ENCODE measurements at regions not wholly inside any gene's neighbourhood (a gene's known extent, or its start where the extent isn't known, plus 50 kb on each side); places are given as distances from the start of the nearest gene placed in this dataset.
"Not testable (repeated sequence)": the region's sequence is repeated elsewhere in the genome, so short reads cannot be mapped to it uniquely, and the experiment has no call there.

DNA sequence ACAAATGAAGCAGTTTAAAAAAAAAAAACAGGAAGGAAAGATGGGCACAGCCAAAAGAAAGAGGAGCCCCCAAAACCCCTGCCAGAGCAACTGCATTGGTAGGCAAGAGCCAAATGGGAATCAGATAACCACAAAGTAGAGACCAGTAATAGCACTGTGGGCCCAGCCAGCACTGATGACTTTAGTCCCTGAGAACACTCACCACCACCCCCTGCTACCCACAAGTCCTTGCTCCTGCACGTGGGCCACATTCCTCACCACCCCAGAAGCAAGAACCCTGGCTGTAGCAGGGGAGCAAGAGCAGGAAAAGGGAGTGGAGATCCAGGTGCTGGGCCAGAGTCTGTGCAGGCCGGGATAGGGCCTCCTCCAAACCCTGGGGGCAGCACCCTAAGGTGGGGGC, 86.1 kb downstream of the RRAGC start:
- Mint-ChIP-seq H3K27ac (no peak overlapping the region), H3K4me3 (no peak overlapping the region), H3K27me3 (ENCODE audit: low read depth) (peaks cover 10% of the 10 kb centered on the region), H3K36me3 (ENCODE audit: low read depth) (no peaks in the 10 kb centered on the region), H3K9me3 (no peaks in the 10 kb centered on the region), H3K4me1 (ENCODE audit: low read depth) (no peaks in the 10 kb centered on the region)
- no peak for DNase-seq (ENCODE audit: low spot score)

DNA sequence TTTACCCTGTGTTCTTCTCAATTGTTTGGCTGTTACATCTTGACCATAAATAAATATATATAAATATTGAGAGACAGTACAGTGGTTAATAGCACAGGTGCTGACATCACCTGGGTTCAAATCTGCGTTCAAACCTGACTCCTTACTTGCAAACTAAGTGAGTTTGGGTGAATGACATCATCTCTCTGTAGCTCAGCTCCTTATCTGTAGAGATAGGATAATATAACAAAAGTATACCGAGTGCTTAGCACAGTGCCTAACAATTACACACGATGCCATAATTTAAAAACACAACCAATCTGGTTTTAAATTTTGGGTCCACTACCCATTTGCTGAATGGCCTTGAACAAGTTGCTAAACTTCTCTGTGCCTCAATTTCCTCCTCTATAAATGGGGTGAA, 86.6 kb downstream of the RRAGC start:
- H3K9me3 Mint-ChIP-seq: no peaks in the 10 kb centered on the region
- no peaks in the 10 kb centered on the region for H3K4me1 Mint-ChIP-seq (ENCODE audit: low read depth)
- no peaks in the 10 kb centered on the region for H3K36me3 Mint-ChIP-seq (ENCODE audit: low read depth)
- no peak overlapping the region for H3K27ac Mint-ChIP-seq
- no peak for DNase-seq (ENCODE audit: low spot score)
- no peak overlapping the region for H3K4me3 Mint-ChIP-seq
- peaks cover 12% of the 10 kb centered on the region for H3K27me3 Mint-ChIP-seq (ENCODE audit: low read depth)

DNA sequence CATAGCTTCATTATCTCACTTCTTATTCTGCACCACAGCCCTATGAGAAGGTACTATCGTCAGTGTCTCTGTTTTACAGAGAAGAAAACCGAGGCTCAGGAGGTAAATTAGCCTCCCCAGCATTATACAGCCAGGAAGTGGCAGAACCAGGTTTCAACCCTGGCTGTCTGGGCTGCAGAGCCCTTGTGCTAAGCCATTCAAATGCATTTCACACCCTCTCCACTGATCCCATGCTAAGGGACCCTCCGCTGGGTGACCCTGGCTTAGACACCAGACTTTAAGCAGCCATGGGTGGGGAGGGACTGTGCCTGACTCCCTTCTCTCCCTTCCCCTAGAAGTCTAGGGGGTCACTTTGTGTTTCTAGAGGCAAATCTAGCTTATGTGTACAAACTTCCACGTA, 87.5 kb downstream of the RRAGC start:
- Mint-ChIP-seq H3K4me1 (ENCODE audit: low read depth) (no peaks in the 10 kb centered on the region), H3K4me3 (no peak overlapping the region), H3K9me3 (no peaks in the 10 kb centered on the region), H3K36me3 (ENCODE audit: low read depth) (no peaks in the 10 kb centered on the region), H3K27me3 (ENCODE audit: low read depth) (peaks cover 14% of the 10 kb centered on the region), H3K27ac (no peak overlapping the region)
- no peak for DNase-seq (ENCODE audit: low spot score)

DNA sequence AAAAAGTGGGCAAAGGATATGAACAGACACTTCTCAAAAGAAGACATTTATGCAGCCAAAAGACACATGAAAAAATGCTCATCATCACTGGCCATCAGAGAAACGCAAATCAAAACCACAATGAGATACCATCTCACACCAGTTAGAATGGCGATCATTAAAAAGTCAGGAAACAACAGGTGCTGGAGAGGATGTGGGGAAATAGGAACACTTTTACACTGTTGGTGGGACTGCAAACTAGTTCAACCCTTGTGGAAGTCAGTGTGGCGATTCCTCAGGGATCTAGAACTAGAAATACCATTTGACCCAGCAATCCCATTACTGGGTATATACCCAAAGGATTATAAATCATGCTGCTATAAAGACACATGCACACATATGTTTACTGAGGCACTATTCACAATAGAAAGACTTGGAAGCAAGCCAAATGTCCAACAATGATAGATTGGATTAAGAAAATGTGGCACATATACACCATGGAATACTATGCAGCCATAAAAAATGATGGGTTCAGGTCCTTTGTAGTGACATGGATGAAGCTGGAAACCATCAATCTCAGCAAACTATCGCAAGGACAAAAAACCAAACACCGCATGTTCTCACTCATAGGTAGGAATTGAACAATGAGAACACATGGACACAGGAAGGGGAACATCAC, 88.9 kb downstream of the RRAGC start:
- H3K4me3 Mint-ChIP-seq; H3K4me1 Mint-ChIP-seq (ENCODE audit: low read depth): not testable (repeated sequence)

DNA sequence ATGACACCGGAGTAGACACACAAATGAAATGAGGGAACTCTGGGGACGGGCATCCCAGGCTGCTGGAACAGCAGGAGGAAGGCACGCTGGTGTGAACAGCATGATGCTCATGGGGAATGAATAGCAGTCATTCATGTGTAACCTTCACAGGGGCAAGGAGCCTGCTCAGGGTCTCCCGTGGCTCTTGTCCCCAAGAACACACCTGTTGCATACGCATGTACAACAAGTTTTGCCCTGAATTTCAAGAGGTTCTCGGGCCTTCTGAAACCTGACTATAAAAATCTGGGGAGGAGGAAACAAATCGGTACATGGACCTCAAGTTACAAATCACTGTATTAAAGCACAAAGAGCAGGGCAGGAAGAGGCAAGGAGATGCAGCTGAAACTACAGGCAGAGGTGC, 93.4 kb downstream of the RRAGC start:
- Mint-ChIP-seq H3K9me3 (no peaks in the 10 kb centered on the region), H3K36me3 (ENCODE audit: low read depth) (no peaks in the 10 kb centered on the region), H3K4me1 (ENCODE audit: low read depth) (no peaks in the 10 kb centered on the region), H3K4me3 (no peak overlapping the region), H3K27ac (no peak overlapping the region), H3K27me3 (ENCODE audit: low read depth) (peaks cover 10% of the 10 kb centered on the region)
- no peak for DNase-seq (ENCODE audit: low spot score)

More for the DNA sequence above, 88.9 kb downstream of the RRAGC start:
- not testable (repeated sequence) for DNase-seq (ENCODE audit: low spot score); H3K9me3 Mint-ChIP-seq; H3K27ac Mint-ChIP-seq; H3K36me3 Mint-ChIP-seq (ENCODE audit: low read depth)
- peaks cover 16% of the 10 kb centered on the region for H3K27me3 Mint-ChIP-seq (ENCODE audit: low read depth)

DNA sequence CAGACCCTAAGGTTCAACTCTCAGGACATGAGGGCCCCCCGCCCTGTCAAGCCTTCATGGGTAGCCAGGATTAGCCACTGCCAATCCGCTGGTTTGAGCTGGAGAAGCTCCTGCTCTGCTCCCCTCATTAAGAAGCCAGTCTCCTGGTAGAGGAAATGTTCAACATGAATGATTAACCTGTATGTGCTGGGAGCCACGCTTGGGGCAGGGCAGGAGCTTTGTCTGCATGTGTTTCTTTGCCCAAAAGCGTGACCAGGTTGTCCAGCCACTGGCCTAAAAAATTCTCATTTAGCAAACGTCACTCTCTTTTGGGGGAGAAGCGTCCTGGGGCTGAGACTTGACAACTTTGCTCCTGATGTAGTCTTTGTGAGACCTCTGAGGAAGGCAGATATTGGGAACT, 96.5 kb downstream of the RRAGC start:
- Mint-ChIP-seq H3K4me1 (ENCODE audit: low read depth) (no peaks in the 10 kb centered on the region), H3K27me3 (ENCODE audit: low read depth) (peaks cover 14% of the 10 kb centered on the region), H3K4me3 (no peak overlapping the region), H3K36me3 (ENCODE audit: low read depth) (no peaks in the 10 kb centered on the region), H3K27ac (no peak overlapping the region), H3K9me3 (no peaks in the 10 kb centered on the region)
- DNase-seq (ENCODE audit: low spot score): no peak

DNA sequence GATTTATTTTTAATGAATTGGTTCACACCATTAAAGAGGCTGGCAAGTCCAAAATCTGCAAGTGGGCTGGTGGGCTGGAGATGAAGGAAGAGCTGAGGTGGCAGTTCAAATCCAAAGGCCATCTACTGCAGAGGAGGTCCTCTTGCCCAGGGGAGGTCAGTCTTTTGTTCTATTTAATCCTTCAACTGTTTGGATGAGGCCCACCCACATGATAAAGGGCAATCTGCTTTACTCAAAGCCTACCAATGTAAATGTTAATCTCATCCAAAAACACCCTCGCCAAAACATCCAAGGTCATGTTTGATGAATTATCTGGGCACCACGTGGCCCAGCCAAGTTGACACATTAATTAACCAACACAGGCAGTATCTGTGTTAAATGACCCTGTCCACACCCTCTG, 99.0 kb downstream of the RRAGC start:
- Mint-ChIP-seq H3K4me3 (no peak overlapping the region), H3K36me3 (ENCODE audit: low read depth) (no peaks in the 10 kb centered on the region)

DNA sequence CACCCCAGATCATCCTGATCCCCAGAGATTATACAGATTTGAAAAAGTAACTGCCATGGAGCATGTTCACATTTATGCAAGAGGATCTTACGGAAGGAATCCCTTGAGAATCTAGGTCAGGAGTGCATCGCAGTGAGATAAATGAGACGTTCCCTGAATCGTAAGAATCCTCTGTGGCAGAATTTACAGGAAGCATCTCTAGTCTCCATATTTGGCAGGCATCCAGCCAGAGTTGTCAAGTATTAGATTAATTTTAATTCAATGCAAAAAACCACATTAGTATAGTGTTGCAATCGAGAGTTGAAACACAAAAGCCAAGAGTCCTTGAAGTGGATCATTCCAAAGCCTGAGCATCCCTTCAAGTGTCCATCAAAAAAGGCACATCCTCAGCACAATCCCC, 100.8 kb downstream of the RRAGC start:
- DNase-seq (ENCODE audit: low spot score): no peak
- no peaks in the 10 kb centered on the region for H3K4me1 Mint-ChIP-seq (ENCODE audit: low read depth)
- no peak overlapping the region for H3K4me3 Mint-ChIP-seq
- peaks cover 14% of the 10 kb centered on the region for H3K27me3 Mint-ChIP-seq (ENCODE audit: low read depth)
- H3K27ac Mint-ChIP-seq: no peak overlapping the region
- H3K36me3 Mint-ChIP-seq (ENCODE audit: low read depth): no peaks in the 10 kb centered on the region
- no peaks in the 10 kb centered on the region for H3K9me3 Mint-ChIP-seq

More for the DNA sequence above, 99.0 kb downstream of the RRAGC start:
- no peaks in the 10 kb centered on the region for H3K4me1 Mint-ChIP-seq (ENCODE audit: low read depth)
- H3K27me3 Mint-ChIP-seq (ENCODE audit: low read depth): peaks cover 9% of the 10 kb centered on the region
- H3K9me3 Mint-ChIP-seq: no peaks in the 10 kb centered on the region
- no peak for DNase-seq (ENCODE audit: low spot score)
- H3K27ac Mint-ChIP-seq: no peak overlapping the region

DNA sequence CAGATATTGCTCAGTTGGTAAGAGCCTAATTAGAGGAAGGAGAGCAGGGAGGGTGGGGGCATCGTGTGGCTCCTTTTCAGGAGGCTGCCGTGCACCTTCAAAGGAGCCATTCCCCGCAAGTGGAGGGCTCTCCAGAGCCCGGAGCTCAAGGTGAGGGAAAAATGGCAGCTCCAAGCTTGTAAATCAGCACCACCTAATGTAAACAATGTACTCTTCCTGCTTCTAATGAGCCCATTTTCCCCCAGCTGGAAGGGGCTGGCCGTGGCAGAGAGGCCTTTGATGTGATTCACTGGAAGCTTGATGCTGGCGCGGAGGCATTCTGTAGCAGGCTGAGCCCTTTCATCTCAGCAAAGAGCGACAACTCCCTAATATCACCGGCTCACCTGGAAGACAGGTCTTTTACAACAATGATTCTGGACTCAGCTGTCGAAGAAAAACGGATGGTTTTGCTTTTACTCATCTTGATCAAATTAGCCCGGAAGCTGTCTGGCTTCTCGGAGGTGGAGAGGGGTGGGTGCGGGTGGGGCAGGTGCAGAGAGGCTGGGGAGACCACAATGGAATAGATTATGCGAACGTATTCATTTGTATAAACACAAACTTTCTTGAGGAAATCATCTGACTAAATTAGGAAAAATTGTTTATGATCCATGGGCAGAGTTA, 112.5 kb downstream of the RRAGC start:
- no peak for DNase-seq (ENCODE audit: low spot score)
- H3K4me3 Mint-ChIP-seq: peak overlapping the region; percentile 53
- H3K36me3 Mint-ChIP-seq (ENCODE audit: low read depth): no peaks in the 10 kb centered on the region
- no peaks in the 10 kb centered on the region for H3K4me1 Mint-ChIP-seq (ENCODE audit: low read depth)
- no peak overlapping the region for H3K27ac Mint-ChIP-seq
- H3K9me3 Mint-ChIP-seq: no peaks in the 10 kb centered on the region
- H3K27me3 Mint-ChIP-seq (ENCODE audit: low read depth): peaks cover 1% of the 10 kb centered on the region

DNA sequence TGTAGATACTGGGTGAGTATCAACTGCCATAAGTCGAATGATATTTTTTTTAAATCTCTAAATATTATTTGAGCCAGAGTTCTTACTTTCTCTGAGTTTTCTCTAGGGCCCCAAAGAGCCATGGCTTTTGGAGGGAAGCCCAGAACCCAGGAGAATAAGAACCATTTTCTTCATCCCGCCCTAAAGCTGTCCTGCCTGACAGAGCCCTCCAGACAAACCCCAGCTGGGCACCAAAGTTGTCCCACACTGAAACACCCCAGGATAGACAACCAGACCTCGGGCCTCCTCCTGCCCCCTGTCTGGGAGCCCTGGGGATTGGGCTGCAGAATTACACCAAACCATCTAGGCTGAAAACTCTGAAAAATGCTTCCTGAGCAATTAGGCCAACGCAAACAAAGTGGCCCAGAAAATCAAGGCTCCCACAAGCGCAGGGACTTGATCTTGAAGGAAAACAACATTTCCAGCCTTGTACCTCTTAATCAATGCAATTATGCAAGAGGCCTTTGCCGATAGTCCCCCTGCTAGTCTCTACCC, 113.1 kb downstream of the RRAGC start:
- no peaks in the 10 kb centered on the region for H3K36me3 Mint-ChIP-seq (ENCODE audit: low read depth)
- no peak for DNase-seq (ENCODE audit: low spot score)
- H3K4me1 Mint-ChIP-seq (ENCODE audit: low read depth): no peaks in the 10 kb centered on the region
- H3K27me3 Mint-ChIP-seq (ENCODE audit: low read depth): no peaks in the 10 kb centered on the region
- H3K4me3 Mint-ChIP-seq: no peak overlapping the region
- no peak overlapping the region for H3K27ac Mint-ChIP-seq
- H3K9me3 Mint-ChIP-seq: no peaks in the 10 kb centered on the region

DNA sequence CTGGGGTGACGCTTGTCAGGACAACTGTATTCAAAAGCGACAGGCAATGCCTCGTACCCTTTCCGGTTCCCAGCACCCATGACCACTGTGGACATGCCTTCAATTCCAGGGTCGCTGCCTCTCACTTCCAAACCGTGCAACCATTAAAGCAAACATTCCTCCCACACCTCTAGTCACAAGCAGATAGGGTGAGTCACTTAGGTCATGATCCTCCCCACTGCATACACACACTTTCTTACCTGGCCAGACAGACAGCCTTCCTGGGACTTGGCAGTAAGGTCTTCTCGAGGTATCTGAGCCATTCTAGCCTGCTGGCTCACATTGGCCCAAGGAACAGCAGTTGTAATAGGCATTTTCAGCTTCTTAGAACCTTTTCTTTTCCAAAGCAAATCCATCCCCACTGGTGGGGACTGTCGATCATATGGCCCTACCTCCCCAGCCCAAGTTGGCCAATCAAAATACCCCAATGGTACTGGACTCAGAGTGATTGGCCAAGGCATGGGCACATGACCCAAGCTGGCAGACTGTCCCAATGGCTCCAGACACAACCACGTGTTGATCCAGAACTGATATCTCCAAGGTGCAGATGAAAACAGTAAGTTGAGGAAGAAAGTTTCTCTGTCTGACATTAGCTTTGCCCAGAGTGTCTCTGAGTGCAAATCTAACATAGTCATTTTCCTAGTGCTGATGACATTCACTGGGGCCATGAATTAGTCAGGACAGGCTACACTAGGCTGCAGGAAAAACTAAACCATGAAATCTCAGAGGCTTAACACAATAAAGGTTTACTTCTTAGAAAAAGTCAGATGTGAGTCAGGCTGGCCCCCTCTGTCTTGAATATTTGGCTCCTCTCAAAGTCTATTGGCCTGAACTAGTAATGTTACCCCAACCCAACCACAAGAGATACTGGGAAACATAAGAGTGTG, 113.8 kb downstream of the RRAGC start:
- Mint-ChIP-seq H3K4me3 (no peak overlapping the region), H3K27me3 (ENCODE audit: low read depth) (no peaks in the 10 kb centered on the region), H3K9me3 (no peaks in the 10 kb centered on the region), H3K4me1 (ENCODE audit: low read depth) (no peaks in the 10 kb centered on the region), H3K36me3 (ENCODE audit: low read depth) (no peaks in the 10 kb centered on the region), H3K27ac (no peak overlapping the region)
- DNase-seq (ENCODE audit: low spot score): no peak

DNA sequence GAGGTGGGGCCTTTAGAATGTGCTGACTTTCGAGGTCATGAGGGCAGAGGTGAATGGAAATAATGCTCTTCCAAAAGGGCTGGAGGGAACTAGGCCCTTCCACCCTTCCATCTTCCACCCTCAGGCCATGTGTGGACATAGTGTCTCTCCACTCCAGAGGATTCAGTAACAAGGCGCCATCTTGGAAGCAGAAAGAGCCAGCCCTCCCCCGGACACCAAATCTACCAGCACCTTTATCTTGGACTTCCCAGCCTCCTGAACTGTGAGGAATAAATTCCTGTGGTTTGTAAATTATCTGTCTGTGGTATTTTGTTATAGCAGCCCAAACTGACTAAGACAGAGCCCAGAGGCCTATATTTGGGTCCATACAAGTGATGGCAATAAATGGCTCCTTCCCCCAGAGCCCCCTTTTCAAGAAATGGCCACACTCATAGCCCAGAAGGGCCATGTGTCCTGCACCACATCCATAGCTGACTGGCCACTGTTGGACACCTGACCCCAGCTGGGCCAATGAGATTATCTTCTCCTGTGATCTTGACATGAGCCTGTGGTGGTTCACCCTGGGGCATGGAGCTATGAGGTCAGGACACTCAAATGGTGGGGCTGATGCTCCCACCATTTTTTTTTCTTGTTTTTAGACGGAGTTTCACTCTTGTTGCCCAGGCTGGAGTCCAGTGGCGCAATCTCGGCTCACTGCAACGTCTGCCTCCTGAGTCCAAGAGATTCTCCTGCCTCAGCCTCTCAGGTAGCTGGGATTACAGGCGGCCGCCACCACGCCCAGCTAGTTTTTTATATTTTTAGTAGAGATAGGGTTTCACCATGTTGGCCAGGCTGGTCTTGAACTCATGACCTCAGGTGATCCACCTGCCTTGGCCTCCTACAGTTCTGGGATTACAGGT, 114.9 kb downstream of the RRAGC start:
- Mint-ChIP-seq H3K27ac (no peak overlapping the region), H3K27me3 (ENCODE audit: low read depth) (no peaks in the 10 kb centered on the region), H3K9me3 (no peaks in the 10 kb centered on the region), H3K4me1 (ENCODE audit: low read depth) (no peaks in the 10 kb centered on the region), H3K4me3 (no peak overlapping the region), H3K36me3 (ENCODE audit: low read depth) (no peaks in the 10 kb centered on the region)
- no peak for DNase-seq (ENCODE audit: low spot score)

DNA sequence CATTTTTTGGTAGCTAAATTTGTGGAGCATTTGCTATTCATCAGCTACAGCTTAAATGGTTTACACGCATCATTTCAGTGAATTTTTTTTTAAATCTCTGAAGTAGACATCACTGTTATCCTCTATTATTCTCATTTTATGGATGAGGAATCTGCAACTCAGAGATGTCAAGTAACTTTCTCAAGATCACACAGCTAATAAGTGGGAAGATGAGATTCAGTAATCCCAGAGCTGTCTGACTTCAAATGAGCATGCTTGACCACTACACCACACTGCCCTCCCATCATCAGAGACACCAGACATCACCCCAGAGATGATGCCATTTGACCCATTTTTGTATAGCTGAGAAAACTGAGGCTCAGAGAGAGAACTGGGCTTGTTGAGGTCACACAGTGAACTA, 116.4 kb downstream of the RRAGC start:
- Mint-ChIP-seq H3K9me3 (no peaks in the 10 kb centered on the region), H3K27me3 (ENCODE audit: low read depth) (no peaks in the 10 kb centered on the region), H3K4me1 (ENCODE audit: low read depth) (no peaks in the 10 kb centered on the region), H3K36me3 (ENCODE audit: low read depth) (no peaks in the 10 kb centered on the region), H3K4me3 (no peak overlapping the region), H3K27ac (no peak overlapping the region)
- DNase-seq (ENCODE audit: low spot score): no peak

Measured in T-helper 2 cell treated with Interferon-gamma antibody and Interleukin-4, amounts not matched to agents 5 μg/mL and 100 μg/mL, for 36 hours (primary cell).